ENCODE measurements at regions not wholly inside any gene's neighbourhood (a gene's known extent, or its start where the extent isn't known, plus 50 kb on each side); places are given as distances from the start of the nearest gene placed in this dataset.

- H2BK5ac ChIP-seq (ENCODE audit: insufficient read length, low read length), result no peak overlapping the region
- no peaks in the 10 kb centered on the region for H4K20me1 ChIP-seq (ENCODE audit: control insufficient read depth, insufficient read depth, insufficient read length)
- no peak for DNase-seq
- H3K27me3 ChIP-seq (ENCODE audit: insufficient read depth, low read length), result no peaks in the 10 kb centered on the region
- H2AK5ac ChIP-seq (ENCODE audit: insufficient read length, low read length), result no peak overlapping the region
- no peak overlapping the region for H4K5ac ChIP-seq (ENCODE audit: insufficient read length, low read depth, low read length)
- no peaks in the 10 kb centered on the region for H3K79me1 ChIP-seq (ENCODE audit: insufficient read depth, low read depth, low read length, poor library complexity, severe bottlenecking)
- no peak overlapping the region for H4K91ac ChIP-seq (ENCODE audit: insufficient read length, low read depth, low read length)
- H3K23me2 ChIP-seq (ENCODE audit: insufficient read length, low read depth, low read length, poor library complexity, severe bottlenecking), result no peaks in the 10 kb centered on the region
- H3K14ac ChIP-seq (ENCODE audit: insufficient read depth, low read length), result no peak overlapping the region
- no peak overlapping the region for H2BK12ac ChIP-seq (ENCODE audit: insufficient read length, low read depth, low read length)
- H3K27ac ChIP-seq (ENCODE audit: insufficient read length, low read depth, low read length), result no peak overlapping the region
- Mint-ChIP-seq H3K9me3 (peaks cover 0 to 2% of the 10 kb centered on the region in 2 experiments; a peak in 1 of 5 replicates), H3K27me3 (ENCODE audit: low read depth) (peaks cover 1% of the 10 kb centered on the region), H3K36me3 (ENCODE audit: insufficient read depth in 1 of 3, low read depth in 3 of 3) (no peaks in the 10 kb centered on the region), H3K27ac (no peak overlapping the region), H3K4me1 (peaks cover 0 to 8% of the 10 kb centered on the region in 2 experiments; a peak in 2 of 4 replicates), H3K4me3 (no peak overlapping the region)
- no peak overlapping the region for H2AFZ ChIP-seq (ENCODE audit: low read length)
- no peak overlapping the region for H2BK20ac ChIP-seq (ENCODE audit: low read depth, low read length, poor library complexity, severe bottlenecking)
- no peak overlapping the region for H4K8ac ChIP-seq (replicated peaks; ENCODE audit: insufficient read length, low read depth, low read length)
- H3K18ac ChIP-seq (ENCODE audit: insufficient read length, low read depth, low read length), result no peak overlapping the region
- no peak overlapping the region for H3K23ac ChIP-seq (ENCODE audit: insufficient read length, low read depth, low read length)
- no peak overlapping the region for H2BK120ac ChIP-seq (ENCODE audit: low read depth, low read length, poor library complexity, severe bottlenecking)
- WGBS (ENCODE audit: extremely low coverage, insufficient read length, low lambda C conversion rate), result no CpG with 5 or more reads among the region's 18 CpGs
- H3K79me2 ChIP-seq (ENCODE audit: insufficient read depth, low read length), result no peaks in the 10 kb centered on the region
- no peaks in the 10 kb centered on the region for H3K4me1 ChIP-seq (ENCODE audit: insufficient read depth, low read length)
- H3K9me3 ChIP-seq (ENCODE audit: control insufficient read depth, low read depth, low read length), result no peaks in the 10 kb centered on the region
- H3K4me2 ChIP-seq (ENCODE audit: insufficient read depth, insufficient read length, low read length), result no peak overlapping the region
- H3K56ac ChIP-seq (ENCODE audit: insufficient read length, low read depth, low read length), result no peak overlapping the region
- H3T11ph ChIP-seq (ENCODE audit: low read length), result no peak overlapping the region
- H2BK15ac ChIP-seq (ENCODE audit: low read depth, low read length), result no peak overlapping the region
- no peak overlapping the region for H3K4ac ChIP-seq (ENCODE audit: low read depth, low read length)
- H3K9ac ChIP-seq (ENCODE audit: extremely low read depth, insufficient read length, low read length), result no peak overlapping the region
- TF ChIP-seq CTCF (conservative IDR thresholded peaks at IDR 0.05), result no peak
Observed at GRCh38 chr10:29959586-29959985, 99.8 kb downstream of the JCAD start.
